ENCODE measurements at regions not wholly inside any gene's neighbourhood (a gene's known extent, or its start where the extent isn't known, plus 50 kb on each side); places are given as distances from the start of the nearest gene placed in this dataset.

- TF ChIP-seq CTCF (IDR thresholded peaks at IDR 0.05; ENCODE audit: low read depth, low read length) = no peak
- TF ChIP-seq, protein P1, sequence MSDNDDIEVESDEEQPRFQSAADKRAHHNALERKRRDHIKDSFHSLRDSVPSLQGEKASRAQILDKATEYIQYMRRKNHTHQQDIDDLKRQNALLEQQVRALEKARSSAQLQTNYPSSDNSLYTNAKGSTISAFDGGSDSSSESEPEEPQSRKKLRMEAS (IDR thresholded peaks at IDR 0.05; ENCODE audit: low read depth, low read length) = no peak
- no peak for TF ChIP-seq POLR2A (IDR thresholded peaks at IDR 0.05; ENCODE audit: extremely low read depth, insufficient read length)
Observed at GRCh38 chr14:43249116-43249515, 1258.0 kb downstream of the FSCB start.

All from NB4 (cell line).